ENCODE measurements at regions not wholly inside any gene's neighbourhood (a gene's known extent, or its start where the extent isn't known, plus 50 kb on each side); places are given as distances from the start of the nearest gene placed in this dataset.

- H3K27me3 Mint-ChIP-seq (ENCODE audit: low read depth, unreplicated experiment) = peaks cover 3% of the 10 kb centered on the region
- FAIRE-seq (no peak), DNase-seq (ENCODE audit: low read depth) (no peak)
- H3K36me3 ChIP-seq (ENCODE audit: insufficient read depth, low read length) = no peaks in the 10 kb centered on the region
- no peak overlapping the region for H3K27ac ChIP-seq (ENCODE audit: low read depth, low read length)
- H4K20me1 ChIP-seq (ENCODE audit: insufficient read depth, low read length) = no peaks in the 10 kb centered on the region
- H3K9ac ChIP-seq (ENCODE audit: low read length) = no peak overlapping the region
- H3K4me1 ChIP-seq (ENCODE audit: insufficient read depth, low read length) = no peaks in the 10 kb centered on the region
- H2AFZ ChIP-seq (ENCODE audit: low read depth, low read length) = no peak overlapping the region
- peaks cover 4% of the 10 kb centered on the region for H3K4me1 Mint-ChIP-seq (ENCODE audit: low read depth, unreplicated experiment)
- TF ChIP-seq CTCF (IDR thresholded peaks at IDR 0.05; ENCODE audit: insufficient read depth, low read depth, low read length) (no peak), EZH2 (IDR thresholded peaks at IDR 0.05; ENCODE audit: insufficient read depth, low read length) (no peak)
- no peaks in the 10 kb centered on the region for H3K9me3 ChIP-seq (ENCODE audit: insufficient read depth, low read depth, low read length)
- H3K79me2 ChIP-seq (ENCODE audit: insufficient read depth, low read length) = no peaks in the 10 kb centered on the region
- peaks cover 4% of the 10 kb centered on the region for H3K9me3 Mint-ChIP-seq (ENCODE audit: unreplicated experiment)
- H3K4me2 ChIP-seq (ENCODE audit: low read length) = no peak overlapping the region
- no peaks in the 10 kb centered on the region for H3K36me3 Mint-ChIP-seq (ENCODE audit: low read depth, unreplicated experiment)
- H3K4me3 Mint-ChIP-seq (ENCODE audit: unreplicated experiment) = no peak overlapping the region
- no peak overlapping the region for H3K4me3 ChIP-seq (ENCODE audit: insufficient read depth, low read depth, low read length)
- no peak overlapping the region for H3K27ac Mint-ChIP-seq (ENCODE audit: unreplicated experiment)
- H3K27me3 ChIP-seq (ENCODE audit: insufficient read depth, low read length) = no peaks in the 10 kb centered on the region
These were observed 60.2 kb downstream of the ADAMTS1 start for GRCh38 chr21:26784974-26785373.

GRCh38 chr21:26783466-26784195, 61.6 kb downstream of the ADAMTS1 start:
- no peaks in the 10 kb centered on the region for H3K9me3 ChIP-seq (ENCODE audit: insufficient read depth, low read depth, low read length)
- H2AFZ ChIP-seq (ENCODE audit: low read depth, low read length) = no peak overlapping the region
- no peaks in the 10 kb centered on the region for H4K20me1 ChIP-seq (ENCODE audit: insufficient read depth, low read length)
- no peak for DNase-seq (ENCODE audit: low read depth)
- no peak overlapping the region for H3K4me3 ChIP-seq (ENCODE audit: insufficient read depth, low read depth, low read length)
- no peaks in the 10 kb centered on the region for H3K36me3 ChIP-seq (ENCODE audit: insufficient read depth, low read length)
- no peak overlapping the region for H3K27ac Mint-ChIP-seq (ENCODE audit: unreplicated experiment)
- H3K27ac ChIP-seq (ENCODE audit: low read depth, low read length) = no peak overlapping the region
- H3K9me3 Mint-ChIP-seq (ENCODE audit: unreplicated experiment) = peaks cover 4% of the 10 kb centered on the region
- no peak for FAIRE-seq
- H3K36me3 Mint-ChIP-seq (ENCODE audit: low read depth, unreplicated experiment) = no peaks in the 10 kb centered on the region
- no peaks in the 10 kb centered on the region for H3K4me1 ChIP-seq (ENCODE audit: insufficient read depth, low read length)
- H3K4me3 Mint-ChIP-seq (ENCODE audit: unreplicated experiment) = no peak overlapping the region
- no peaks in the 10 kb centered on the region for H3K27me3 ChIP-seq (ENCODE audit: insufficient read depth, low read length)
- TF ChIP-seq CTCF (IDR thresholded peaks at IDR 0.05; ENCODE audit: insufficient read depth, low read depth, low read length) (no peak), EZH2 (IDR thresholded peaks at IDR 0.05; ENCODE audit: insufficient read depth, low read length) (no peak)
- no peak overlapping the region for H3K4me2 ChIP-seq (ENCODE audit: low read length)
- no peaks in the 10 kb centered on the region for H3K79me2 ChIP-seq (ENCODE audit: insufficient read depth, low read length)
- no peak overlapping the region for H3K9ac ChIP-seq (ENCODE audit: low read length)
- H3K27me3 Mint-ChIP-seq (ENCODE audit: low read depth, unreplicated experiment) = peaks cover 3% of the 10 kb centered on the region
- peaks cover 4% of the 10 kb centered on the region for H3K4me1 Mint-ChIP-seq (ENCODE audit: low read depth, unreplicated experiment)

DNA sequence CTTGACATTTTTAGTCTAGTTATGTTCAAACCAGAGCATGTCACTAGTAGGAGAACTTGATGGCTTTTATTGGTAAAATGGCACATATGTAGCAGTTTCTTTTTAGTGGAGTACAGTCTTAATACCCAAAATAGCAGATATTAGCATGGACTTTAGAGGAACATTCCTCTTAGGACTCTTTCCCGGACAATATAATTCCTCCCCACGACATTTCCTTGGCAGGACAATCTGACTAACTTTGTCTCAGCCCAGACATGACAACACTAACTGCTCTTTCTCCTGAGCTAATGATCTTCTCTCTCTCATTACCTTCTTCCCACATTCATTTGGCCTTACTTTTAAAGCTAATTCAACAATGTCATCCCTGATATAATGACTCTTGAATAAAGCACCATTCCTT, 62.5 kb downstream of the ADAMTS1 start:
- Histone ChIP-seq H2AFZ (ENCODE audit: low read depth, low read length) (no peak overlapping the region), H3K9me3 (ENCODE audit: insufficient read depth, low read depth, low read length) (no peaks in the 10 kb centered on the region), H3K36me3 (ENCODE audit: insufficient read depth, low read length) (no peaks in the 10 kb centered on the region), H3K4me2 (ENCODE audit: low read length) (no peak overlapping the region), H3K9ac (ENCODE audit: low read length) (no peak overlapping the region), H4K20me1 (ENCODE audit: insufficient read depth, low read length) (no peaks in the 10 kb centered on the region), H3K27me3 (ENCODE audit: insufficient read depth, low read length) (no peaks in the 10 kb centered on the region), H3K4me1 (ENCODE audit: insufficient read depth, low read length) (no peaks in the 10 kb centered on the region), H3K79me2 (ENCODE audit: insufficient read depth, low read length) (no peaks in the 10 kb centered on the region), H3K27ac (ENCODE audit: low read depth, low read length) (no peak overlapping the region), H3K4me3 (ENCODE audit: insufficient read depth, low read depth, low read length) (no peak overlapping the region)
- H3K4me3 Mint-ChIP-seq (ENCODE audit: unreplicated experiment) = no peak overlapping the region
- H3K27me3 Mint-ChIP-seq (ENCODE audit: low read depth, unreplicated experiment) = peaks cover 3% of the 10 kb centered on the region
- no peak overlapping the region for H3K27ac Mint-ChIP-seq (ENCODE audit: unreplicated experiment)
- peaks cover 4% of the 10 kb centered on the region for H3K9me3 Mint-ChIP-seq (ENCODE audit: unreplicated experiment)
- FAIRE-seq = no peak
- no peak for DNase-seq (ENCODE audit: low read depth)
- no peak for TF ChIP-seq EZH2 (IDR thresholded peaks at IDR 0.05; ENCODE audit: insufficient read depth, low read length)
- TF ChIP-seq CTCF (IDR thresholded peaks at IDR 0.05; ENCODE audit: insufficient read depth, low read depth, low read length) = no peak
- H3K4me1 Mint-ChIP-seq (ENCODE audit: low read depth, unreplicated experiment) = peaks cover 4% of the 10 kb centered on the region
- H3K36me3 Mint-ChIP-seq (ENCODE audit: low read depth, unreplicated experiment) = no peaks in the 10 kb centered on the region
